ENCODE measurements at regions not wholly inside any gene's neighbourhood (a gene's known extent, or its start where the extent isn't known, plus 50 kb on each side); places are given as distances from the start of the nearest gene placed in this dataset.

- no peak for TF ChIP-seq EZH2 (IDR thresholded peaks at IDR 0.05; ENCODE audit: low read depth, unreplicated experiment)
- TF ChIP-seq CTCF (conservative IDR thresholded peaks at IDR 0.05; ENCODE audit: low read depth in 2 of 2), result no peak
- TF ChIP-seq POLR2AphosphoS5 (IDR thresholded peaks at IDR 0.05; ENCODE audit: low read depth), result no peak
- TF ChIP-seq EZH2phosphoT487 (IDR thresholded peaks at IDR 0.05; ENCODE audit: unreplicated experiment), result no peak
- TF ChIP-seq JUNB (IDR thresholded peaks at IDR 0.05; ENCODE audit: unreplicated experiment), result no peak
These were observed 268.4 kb downstream of the ADGRG6 start for GRCh38 chr6:142570221-142570671.
